K562 (cell line): ENCODE measurements at regions not wholly inside any gene's neighbourhood (a gene's known extent, or its start where the extent isn't known, plus 50 kb on each side); places are given as distances from the start of the nearest gene placed in this dataset.

Experiments used
- CHCHD3 ChIP-seq: fragments of 250-450 bp; sonication (Bioruptor Pico); IDR thresholded peaks from 2 replicates; pipeline ENCODE4 v2.1.2; 2022; ENCODE audit warnings: mild to moderate bottlenecking
- GATAD2A ChIP-seq: fragments of 450-650 bp; IDR thresholded peaks from 2 replicates; pipeline ENCODE4 v1.6.1; 2017
- HDAC8 ChIP-seq: fragments of 450-650 bp; IDR thresholded peaks from 2 replicates; pipeline ENCODE4 v1.6.1; 2016; ENCODE audit warnings: mild to moderate bottlenecking, missing genetic modification characterization, moderate library complexity, missing compliant biosample characterization
- MCM7 ChIP-seq, 2 experiments: fragments of 450-650 bp; IDR thresholded peaks; 2 replicates each; pipeline ENCODE4 v1.6.1; 2016 to 2018
- MEF2D ChIP-seq: conservative IDR thresholded peaks from 2 replicates; pipeline ENCODE4 v1.6.1; 2016; ENCODE audit warnings: low read depth, missing genetic modification characterization, missing compliant biosample characterization
- NR4A1 ChIP-seq, 2 experiments: fragments of 250-450 bp in 1 of 2; fragments of 450-650 bp in 1 of 2; sonication (Bioruptor Pico) in 1 of 2; IDR thresholded peaks; 2 replicates each; pipeline versions ENCODE4 v1.4.0 to v1.6.1; 2016 to 2020; ENCODE audit warnings: mild to moderate bottlenecking in 2 of 2, missing compliant biosample characterization in 1 of 2, missing genetic modification characterization in 1 of 2, moderate library complexity in 1 of 2
- OTX1 ChIP-seq: fragments of 450-650 bp; formaldehyde crosslinking; IDR thresholded peaks from 2 replicates; pipeline ENCODE4 v1.4.0; 2022; ENCODE audit warnings: mild to moderate bottlenecking
- RBM34 ChIP-seq: fragments of 200-400 bp; formaldehyde crosslinking; IDR thresholded peaks from 2 replicates; pipeline ENCODE4 v1.6.1; 2018; ENCODE audit warnings: low read length, borderline replicate concordance; ENCODE audit not compliant: insufficient read depth
- RREB1 ChIP-seq: fragments of 250-450 bp; sonication (Bioruptor Pico); IDR thresholded peaks from 2 replicates; pipeline ENCODE4 v1.4.0; 2020
- SETDB1 ChIP-seq: IDR thresholded peaks from one replicate; pipeline ENCODE4 v1.6.1; 2012; ENCODE audit warnings: low read length, control low read depth, inconsistent platforms
- SNAPC5 ChIP-seq: fragments of 250-450 bp; sonication (Bioruptor Pico); IDR thresholded peaks from 2 replicates; pipeline ENCODE4 v1.8.0; 2021; ENCODE audit warnings: moderate library complexity, mild to moderate bottlenecking, inconsistent platforms
- XRCC5 ChIP-seq: fragments of 200-400 bp; formaldehyde crosslinking; IDR thresholded peaks from 2 replicates; pipeline ENCODE4 v1.6.1; 2017; ENCODE audit warnings: low read depth, mild to moderate bottlenecking, low read length
- ZBTB1 ChIP-seq: sonication (generic); formaldehyde crosslinking; IDR thresholded peaks from 2 replicates; pipeline ENCODE4 v1.8.1; 2023; ENCODE audit warnings: missing genetic modification reagents, low read depth, mild to moderate bottlenecking, borderline replicate concordance
- ZNF197 ChIP-seq: fragments of 200-800 bp; sonication (Bioruptor generic); IDR thresholded peaks from 2 replicates; pipeline ENCODE4 v1.6.1; 2016; ENCODE audit warnings: low read depth, missing genetic modification characterization, missing compliant biosample characterization
- TF ChIP-seq, protein P1 (sequence below): fragments of 250-450 bp; sonication (Bioruptor Pico); IDR thresholded peaks from 2 replicates; pipeline ENCODE4 v1.8.0; 2022; ENCODE audit warnings: moderate library complexity, mild to moderate bottlenecking, inconsistent platforms
- TF ChIP-seq, protein P2 (sequence below): fragments of 200-800 bp; sonication (Bioruptor generic); IDR thresholded peaks from 2 replicates; pipeline ENCODE4 v1.6.1; 2017; ENCODE audit warnings: missing genetic modification characterization, missing compliant biosample characterization
- TF ChIP-seq, protein P3 (sequence below): fragments of 450-650 bp; IDR thresholded peaks from 2 replicates; pipeline ENCODE4 v1.6.1; 2016; ENCODE audit warnings: antibody characterized with exemption

- TF ChIP-seq RBM34 (no peak), NR4A1 (CRISPR knock-in tag; IDR thresholded peaks at IDR 0.05) (peak; percentile 41; the same call in 1 of the 2 replicates), NR4A1 (tag; IDR thresholded peaks at IDR 0.05) (peak; percentile 92), MCM7 (IDR thresholded peaks at IDR 0.05) (no peak), CHCHD3 (no peak), HDAC8 (peak; percentile 83), ZBTB1 (no peak), GATAD2A (peak; percentile 19; the same call in 1 of the 2 replicates), XRCC5 (no peak), RREB1 (peak; percentile 73; the same call in 1 of the 2 replicates), SETDB1 (no peak), OTX1 (no peak), SNAPC5 (no peak), ZNF197 (CRISPR knock-in tag) (no peak), MEF2D (peak; percentile 67; the same call in 1 of the 2 replicates)
- TF ChIP-seq, protein P1, sequence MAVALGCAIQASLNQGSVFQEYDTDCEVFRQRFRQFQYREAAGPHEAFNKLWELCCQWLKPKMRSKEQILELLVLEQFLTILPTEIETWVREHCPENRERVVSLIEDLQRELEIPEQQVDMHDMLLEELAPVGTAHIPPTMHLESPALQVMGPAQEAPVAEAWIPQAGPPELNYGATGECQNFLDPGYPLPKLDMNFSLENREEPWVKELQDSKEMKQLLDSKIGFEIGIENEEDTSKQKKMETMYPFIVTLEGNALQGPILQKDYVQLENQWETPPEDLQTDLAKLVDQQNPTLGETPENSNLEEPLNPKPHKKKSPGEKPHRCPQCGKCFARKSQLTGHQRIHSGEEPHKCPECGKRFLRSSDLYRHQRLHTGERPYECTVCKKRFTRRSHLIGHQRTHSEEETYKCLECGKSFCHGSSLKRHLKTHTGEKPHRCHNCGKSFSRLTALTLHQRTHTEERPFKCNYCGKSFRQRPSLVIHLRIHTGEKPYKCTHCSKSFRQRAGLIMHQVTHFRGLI (CRISPR knock-in tag): no peak; the same call in 1 of the 2 replicates
- TF ChIP-seq, protein P2, sequence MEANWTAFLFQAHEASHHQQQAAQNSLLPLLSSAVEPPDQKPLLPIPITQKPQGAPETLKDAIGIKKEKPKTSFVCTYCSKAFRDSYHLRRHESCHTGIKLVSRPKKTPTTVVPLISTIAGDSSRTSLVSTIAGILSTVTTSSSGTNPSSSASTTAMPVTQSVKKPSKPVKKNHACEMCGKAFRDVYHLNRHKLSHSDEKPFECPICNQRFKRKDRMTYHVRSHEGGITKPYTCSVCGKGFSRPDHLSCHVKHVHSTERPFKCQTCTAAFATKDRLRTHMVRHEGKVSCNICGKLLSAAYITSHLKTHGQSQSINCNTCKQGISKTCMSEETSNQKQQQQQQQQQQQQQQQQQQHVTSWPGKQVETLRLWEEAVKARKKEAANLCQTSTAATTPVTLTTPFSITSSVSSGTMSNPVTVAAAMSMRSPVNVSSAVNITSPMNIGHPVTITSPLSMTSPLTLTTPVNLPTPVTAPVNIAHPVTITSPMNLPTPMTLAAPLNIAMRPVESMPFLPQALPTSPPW: peak; percentile 68
- TF ChIP-seq, protein P3, sequence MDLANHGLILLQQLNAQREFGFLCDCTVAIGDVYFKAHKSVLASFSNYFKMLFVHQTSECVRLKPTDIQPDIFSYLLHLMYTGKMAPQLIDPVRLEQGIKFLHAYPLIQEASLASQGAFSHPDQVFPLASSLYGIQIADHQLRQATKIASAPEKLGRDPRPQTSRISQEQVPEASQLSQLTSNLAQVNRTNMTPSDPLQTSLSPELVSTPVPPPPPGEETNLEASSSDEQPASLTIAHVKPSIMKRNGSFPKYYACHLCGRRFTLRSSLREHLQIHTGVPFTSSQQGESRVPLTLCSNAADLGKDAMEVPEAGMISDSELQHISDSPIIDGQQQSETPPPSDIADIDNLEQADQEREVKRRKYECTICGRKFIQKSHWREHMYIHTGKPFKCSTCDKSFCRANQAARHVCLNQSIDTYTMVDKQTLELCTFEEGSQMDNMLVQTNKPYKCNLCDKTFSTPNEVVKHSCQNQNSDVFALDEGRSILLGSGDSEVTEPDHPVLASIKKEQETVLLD: peak; percentile 73; the same call in 1 of the 2 replicates
Observed at GRCh38 chr2:64831134-64831976, 157.8 kb upstream of the SLC1A4 start (continued).
